GM12878 (cell line): ENCODE measurements at regions not wholly inside any gene's neighbourhood (a gene's known extent, or its start where the extent isn't known, plus 50 kb on each side); places are given as distances from the start of the nearest gene placed in this dataset.

Experiments used
- ATAC-seq: fragments of 200-7000 bp; cut with Tn5 transposase; 3 replicates; pipeline ENCODE4 v1.9.1; 2020; ENCODE audit warnings: mild to moderate bottlenecking, moderate library complexity
- BruUV-seq: library from RNA; stranded (reverse); fragments of 400-500 nt; replicated peaks from 2 replicates; lab custom pipeline; 2021; lab: Mats Ljungman, UMichigan
- CTCF ChIA-PET: fragments of 300-600 bp; sonication (Branson Sonifier 250); formaldehyde crosslinking; extraction: SDS; loops from one replicate; lab custom pipeline; 2021; ENCODE audit warnings: inconsistent platforms; lab: Yijun Ruan, JAX
- POLR2A ChIA-PET: fragments of 350-600 bp; formaldehyde crosslinking; extraction: SDS; loops from one replicate; lab custom pipeline; 2021; ENCODE audit warnings: inconsistent platforms; lab: Charles Lee
- RAD21 ChIA-PET: fragments of 300-600 bp; sonication (Branson Sonifier 250); formaldehyde crosslinking; loops from one replicate; lab custom pipeline; 2023; ENCODE audit warnings: antibody characterized with exemption; ENCODE audit not compliant: unreplicated experiment; lab: Charles Lee
- SMC1A ChIA-PET: fragments of 300-600 bp; sonication (Branson Sonifier 250); formaldehyde crosslinking; loops from one replicate; lab custom pipeline; 2023; ENCODE audit not compliant: unreplicated experiment, uncharacterized antibody; lab: Charles Lee
- DNase-seq: peaks from one replicate; pipeline ENCODE4 v3.0.0-alpha.2; 2011; ENCODE audit warnings: low read depth, low spot score
- FAIRE-seq: peaks from 3 replicates; lab custom pipeline; 2011; peaks lifted over from hg19 to GRCh38; lab: Jason Lieb, UNC
- H2AFZ ChIP-seq: 2 replicates; pipeline ENCODE4 v1.6.0; 2011; ENCODE audit warnings: low read depth, low read length, control low read depth; ENCODE audit not compliant: control insufficient read depth
- H3K27ac ChIP-seq: 2 replicates; pipeline ENCODE4 v1.5.1; 2011; ENCODE audit warnings: control low read depth; ENCODE audit not compliant: control insufficient read depth, insufficient read depth
- H3K27me3 ChIP-seq, 2 experiments: replicated peaks in 1 of 2; 2 replicates each; pipeline versions ENCODE4 v1.6.0 to v1.6.1; 2011; ENCODE audit warnings: low read length in 1 of 2; ENCODE audit not compliant: control insufficient read depth in 2 of 2, insufficient read depth in 2 of 2
- H3K36me3 ChIP-seq, 2 experiments: 2 replicates each; pipeline ENCODE4 v1.5.1; 2011; ENCODE audit warnings: low read length in 1 of 2; ENCODE audit not compliant: control insufficient read depth in 2 of 2, insufficient read depth in 2 of 2
- H3K4me1 ChIP-seq: 2 replicates; pipeline ENCODE4 v1.6.1; 2011; ENCODE audit warnings: mild to moderate bottlenecking, low read length, moderate library complexity, mixed read lengths; ENCODE audit not compliant: control insufficient read depth, insufficient read depth
- H3K4me2 ChIP-seq: 2 replicates; pipeline ENCODE4 v1.6.0; 2011; ENCODE audit warnings: control low read depth; ENCODE audit not compliant: control insufficient read depth, insufficient read depth
- H3K4me3 ChIP-seq: fragments of 200-600 bp; sonication (generic); 2 replicates; pipeline ENCODE4 v1.5.1; 2016
- H3K79me2 ChIP-seq: 2 replicates; pipeline ENCODE4 v1.6.0; 2011; ENCODE audit warnings: low read length; ENCODE audit not compliant: control insufficient read depth, insufficient read depth
- H3K9ac ChIP-seq: 2 replicates; pipeline ENCODE4 v1.8.0; 2011; ENCODE audit warnings: low read length, control low read depth, mixed read lengths; ENCODE audit not compliant: control insufficient read depth, insufficient read depth
- H3K9me3 ChIP-seq: replicated peaks from 3 replicates; pipeline ENCODE4 v1.5.1; 2011; ENCODE audit warnings: mild to moderate bottlenecking, low read length; ENCODE audit not compliant: control insufficient read depth, insufficient read depth
- H4K20me1 ChIP-seq: 2 replicates; pipeline ENCODE4 v1.6.0; 2011; ENCODE audit not compliant: control insufficient read depth, insufficient read depth
- ATF3 ChIP-seq: IDR thresholded peaks from 2 replicates; pipeline ENCODE4 v1.6.1; 2011; ENCODE audit warnings: low read depth, mild to moderate bottlenecking, low read length, moderate library complexity, borderline replicate concordance; ENCODE audit errors: extremely low read depth
- BMI1 ChIP-seq: fragments of 450-650 bp; IDR thresholded peaks from 2 replicates; pipeline ENCODE4 v1.6.1; 2016; ENCODE audit warnings: mild to moderate bottlenecking, moderate library complexity, borderline replicate concordance
- EP300 ChIP-seq, 2 experiments: fragments of 150-350 bp in 1 of 2; IDR thresholded peaks; 2 replicates each; pipeline ENCODE4 v1.6.1; 2011 to 2012; ENCODE audit warnings: low read depth in 2 of 2, low read length in 2 of 2, borderline replicate concordance in 1 of 2, improper control_type of control experiment in 1 of 2, inconsistent platforms in 1 of 2; ENCODE audit not compliant: control insufficient read depth in 1 of 2
- FOXM1 ChIP-seq: IDR thresholded peaks from 2 replicates; pipeline ENCODE4 v1.6.1; 2012; ENCODE audit warnings: low read depth, mild to moderate bottlenecking, inconsistent platforms, low read length, moderate library complexity
- MAX ChIP-seq: IDR thresholded peaks from 2 replicates; pipeline ENCODE4 v1.6.1; 2012; ENCODE audit warnings: low read depth, low read length, improper control_type of control experiment
- MYB ChIP-seq: fragments of 150-350 bp; IDR thresholded peaks from 2 replicates; pipeline ENCODE4 v1.6.1; 2014; ENCODE audit warnings: mild to moderate bottlenecking, low read depth, low read length, borderline replicate concordance
- POU2F2 ChIP-seq: IDR thresholded peaks from 3 replicates; pipeline ENCODE4 v1.6.1; 2011; ENCODE audit warnings: low read depth, mild to moderate bottlenecking, low read length, borderline replicate concordance
- REST ChIP-seq: IDR thresholded peaks from 2 replicates; pipeline ENCODE4 v1.6.1; 2012; ENCODE audit warnings: mild to moderate bottlenecking, low read depth, low read length
- SMARCA5 ChIP-seq: fragments of 450-650 bp; IDR thresholded peaks from 2 replicates; pipeline ENCODE4 v1.6.1; 2017; ENCODE audit warnings: mild to moderate bottlenecking
- USF1 ChIP-seq: IDR thresholded peaks from 2 replicates; pipeline ENCODE4 v1.6.1; 2011; ENCODE audit warnings: borderline replicate concordance, low read depth, mild to moderate bottlenecking, moderate library complexity, mixed read lengths, low read length; ENCODE audit not compliant: insufficient read depth; ENCODE audit errors: extremely low read length
- ZNF687 ChIP-seq: fragments of 450-650 bp; IDR thresholded peaks from 2 replicates; pipeline ENCODE4 v1.6.1; 2017; ENCODE audit warnings: mild to moderate bottlenecking, moderate library complexity
- WGBS: methylation state at CpG from one replicate; pipeline ENCODE4 v1.1.6; 2016; ENCODE audit warnings: low lambda C conversion rate; ENCODE audit not compliant: insufficient replicate concordance, insufficient coverage; ENCODE audit errors: missing lambda C conversion rate; 5-methylcytosine and 5-hydroxymethylcytosine counted together
- in situ Hi-C: fragments of 300-500 bp; cut with MboI; formaldehyde crosslinking; loops from 9 replicates; pipeline ENCODE4 v1.14.3; 2018; ENCODE audit warnings: mixed read lengths
- intact Hi-C: fragments of 100-400 bp; cut with micrococcal nuclease; formaldehyde crosslinking; loops from one replicate; pipeline ENCODE4 v1.14.2; 2022; ENCODE audit not compliant: unreplicated experiment

- TF ChIP-seq ZNF687 (no peak), FOXM1 (no peak), SMARCA5 (no peak), BMI1 (no peak), USF1 (no peak), ATF3 (no peak)
Measured at GRCh38 chr1:38296047-38296446, 249.5 kb upstream of the POU3F1 start (continued).

- no peak overlapping the region for H3K9ac ChIP-seq
- ChIA-PET RAD21 (no interaction called here), CTCF (no interaction called here), SMC1A (no interaction called here), POLR2A (no interaction called here)
- WGBS: 21% methylated on average over 4 of the region's 4 CpGs
- intact Hi-C loops: no loop called here
- TF ChIP-seq EP300 (IDR thresholded peaks at IDR 0.05; ENCODE audit: borderline replicate concordance in 1 of 2, control insufficient read depth in 1 of 2, low read depth in 2 of 2, low read length in 2 of 2): no peak
- TF ChIP-seq MYB: no peak
- no peak for TF ChIP-seq REST
- no peak for TF ChIP-seq POU2F2
- TF ChIP-seq MAX: no peak
- peaks cover 0 to 3% of the 10 kb centered on the region in 2 experiments; a peak in 3 of 4 replicates for H3K27me3 ChIP-seq
- in situ Hi-C loops: loop anchor here (5.0 kb wide), 1 partner anchor 51 kb away; no protein-coding TSS in a partner anchor
- no peak overlapping the region for H3K27ac ChIP-seq
- H3K9me3 ChIP-seq: no peaks in the 10 kb centered on the region; the same call in 2 of the 3 replicates
- no peak overlapping the region for H3K4me3 ChIP-seq
- BruUV-seq: no TSS peak
- no peak overlapping the region for H3K4me2 ChIP-seq
- FAIRE-seq: no peak
- H3K4me1 ChIP-seq: peaks cover 4% of the 10 kb centered on the region; the same call in 1 of the 2 replicates
- no peaks in the 10 kb centered on the region for H3K79me2 ChIP-seq
- no peak for ATAC-seq
- no peak for DNase-seq
- no peaks in the 10 kb centered on the region for H3K36me3 ChIP-seq
- H2AFZ ChIP-seq: no peak overlapping the region
- H4K20me1 ChIP-seq: no peaks in the 10 kb centered on the region
Measured at GRCh38 chr1:38293567-38293966, 247.0 kb upstream of the POU3F1 start.
